ENCODE measurements at regions not wholly inside any gene's neighbourhood (a gene's known extent, or its start where the extent isn't known, plus 50 kb on each side); places are given as distances from the start of the nearest gene placed in this dataset.

- FAIRE-seq (no peak), DNase-seq (ENCODE audit: low spot score) (no peak), ATAC-seq (no peak)
- Histone ChIP-seq H3K27ac (ENCODE audit: extremely low read length, insufficient read depth, low read length) (no peak overlapping the region), H3K4me3 (replicated peaks in 1 of 3; ENCODE audit: insufficient read depth in 1 of 3, low read depth in 2 of 3, low read length in 3 of 3) (no peak overlapping the region), H3K4me1 (ENCODE audit: insufficient read depth, low read length) (0 out of 2 replicates have a peak, but pooled peaks cover 6% of the 10 kb centered on the region), H4K20me1 (ENCODE audit: insufficient read depth, low read length) (no peaks in the 10 kb centered on the region), H3K9ac (ENCODE audit: insufficient read depth, low read depth, low read length) (no peak overlapping the region), H3K9me3 (ENCODE audit: low read length) (no peaks in the 10 kb centered on the region), H2AFZ (ENCODE audit: low read length) (no peak overlapping the region), H3K4me2 (ENCODE audit: low read depth, low read length) (no peak overlapping the region), H3K36me3 (replicated peaks in 1 of 2; ENCODE audit: control insufficient read depth in 1 of 2, insufficient read depth in 2 of 2, low read length in 2 of 2) (no peaks in the 10 kb centered on the region), H3K79me2 (ENCODE audit: insufficient read depth, low read length) (no peaks in the 10 kb centered on the region), H3K27me3 (ENCODE audit: control insufficient read depth in 1 of 2, insufficient read depth in 2 of 2, low read length in 2 of 2) (no peaks in the 10 kb centered on the region)
- in situ Hi-C loops (cut with HindIII; ENCODE audit: extremely low pct_ligation_motif_present, low pct_unique_long_range_greater_than_20kb) (no loop called here), intact Hi-C loops (cut with micrococcal nuclease; ENCODE audit: unreplicated experiment) (no loop called here)
- no peak for TF ChIP-seq E2F5 (CRISPR knock-in tag; conservative IDR thresholded peaks at IDR 0.05)
- ChIA-PET POLR2A (no interaction called here), CTCF (ENCODE audit: low intra/inter-chr PET ratio, low total read pairs) (no interaction called here)
- 0% methylated on average over 2 of the region's 2 CpGs for WGBS (ENCODE audit: low lambda C conversion rate)
- BruUV-seq (replicated peaks) = no TSS peak
These were observed 304.1 kb downstream of the C11orf87 start for GRCh38 chr11:109726061-109726460.

GRCh38 chr11:109728056-109728455 is 306.1 kb downstream of the C11orf87 start:
- Histone ChIP-seq H3K4me3 (replicated peaks in 1 of 3; ENCODE audit: insufficient read depth in 1 of 3, low read depth in 2 of 3, low read length in 3 of 3) (no peak overlapping the region), H4K20me1 (ENCODE audit: insufficient read depth, low read length) (no peaks in the 10 kb centered on the region), H3K9me3 (ENCODE audit: low read length) (no peaks in the 10 kb centered on the region), H3K4me2 (ENCODE audit: low read depth, low read length) (no peak overlapping the region), H3K27ac (ENCODE audit: extremely low read length, insufficient read depth, low read length) (no peak overlapping the region), H3K36me3 (replicated peaks in 1 of 2; ENCODE audit: control insufficient read depth in 1 of 2, insufficient read depth in 2 of 2, low read length in 2 of 2) (no peaks in the 10 kb centered on the region), H3K27me3 (ENCODE audit: control insufficient read depth in 1 of 2, insufficient read depth in 2 of 2, low read length in 2 of 2) (no peaks in the 10 kb centered on the region), H2AFZ (ENCODE audit: low read length) (no peak overlapping the region), H3K79me2 (ENCODE audit: insufficient read depth, low read length) (no peaks in the 10 kb centered on the region), H3K9ac (ENCODE audit: insufficient read depth, low read depth, low read length) (no peak overlapping the region), H3K4me1 (ENCODE audit: insufficient read depth, low read length) (0 out of 2 replicates have a peak, but pooled peaks cover 6% of the 10 kb centered on the region)
- ATAC-seq (peak; percentile 69), DNase-seq (ENCODE audit: low spot score) (peak; percentile 28), FAIRE-seq (no peak)
- ChIA-PET POLR2A (no interaction called here), CTCF (ENCODE audit: low intra/inter-chr PET ratio, low total read pairs) (no interaction called here)
- WGBS (ENCODE audit: low lambda C conversion rate) = 8% methylated on average over 1 of the region's 1 CpG
- no TSS peak for BruUV-seq (replicated peaks)
- in situ Hi-C loops (cut with HindIII; ENCODE audit: extremely low pct_ligation_motif_present, low pct_unique_long_range_greater_than_20kb) = no loop called here
- intact Hi-C loops (cut with micrococcal nuclease; ENCODE audit: unreplicated experiment) = no loop called here
- TF ChIP-seq CCDC6 (CRISPR knock-in tag; IDR thresholded peaks at IDR 0.05) = no peak
- no peak for TF ChIP-seq ZBTB21 (CRISPR knock-in tag; IDR thresholded peaks at IDR 0.05)
- TF ChIP-seq USF2 (IDR thresholded peaks at IDR 0.05; ENCODE audit: low read depth, low read length) = no peak
- TF ChIP-seq USF2 (CRISPR knock-in tag; IDR thresholded peaks at IDR 0.05; ENCODE audit: borderline replicate concordance) = no peak
- no peak for TF ChIP-seq HNRNPH1 (optimal IDR thresholded peaks at IDR 0.05; ENCODE audit: low read depth, low read length)
- peak; percentile 70 for TF ChIP-seq RARA (CRISPR knock-in tag; IDR thresholded peaks at IDR 0.05)
- TF ChIP-seq CAMTA2 (CRISPR knock-in tag; IDR thresholded peaks at IDR 0.05; ENCODE audit: borderline replicate concordance) = no peak
- TF ChIP-seq TGIF2 (CRISPR knock-in tag; IDR thresholded peaks at IDR 0.05) = no peak
- TF ChIP-seq ZBTB38 (CRISPR knock-in tag; IDR thresholded peaks at IDR 0.05) = no peak
- TF ChIP-seq ZBTB4 (CRISPR knock-in tag; IDR thresholded peaks at IDR 0.05; ENCODE audit: borderline replicate concordance) = no peak
- peak; percentile 49; the same call in 1 of the 2 replicates for TF ChIP-seq TBX3 (IDR thresholded peaks at IDR 0.05; ENCODE audit: borderline replicate concordance)
- TF ChIP-seq DNMT1 (CRISPR knock-in tag; IDR thresholded peaks at IDR 0.05) = no peak

Data from HepG2 (cell line).